MM.1S (cell line): ENCODE measurements at regions not wholly inside any gene's neighbourhood (a gene's known extent, or its start where the extent isn't known, plus 50 kb on each side); places are given as distances from the start of the nearest gene placed in this dataset.

Experiments used
- CTCF ChIP-seq: fragments of 300-600 bp; sonication (generic); IDR thresholded peaks from 2 replicates; pipeline ENCODE4 v1.5.1; 2016; ENCODE audit warnings: antibody characterized with exemption, low read length, mixed read lengths
- EZH2 ChIP-seq: fragments of 300-600 bp; sonication (generic); optimal IDR thresholded peaks from 2 replicates; pipeline ENCODE3; 2017; ENCODE audit warnings: low read depth, mild to moderate bottlenecking, antibody characterized with exemption, low read length, mixed read lengths
- EZH2phosphoT487 ChIP-seq: fragments of 300-600 bp; sonication (generic); IDR thresholded peaks from 2 replicates; pipeline ENCODE4 v1.6.1; 2018; ENCODE audit warnings: antibody characterized with exemption, low read length

- TF ChIP-seq CTCF (no peak), EZH2phosphoT487 (no peak), EZH2 (no peak)
Measured at GRCh38 chr5:3517348-3517747, 78.3 kb upstream of the IRX1 start.
